NCI-H2196 (cell line): ENCODE measurements at regions not wholly inside any gene's neighbourhood (a gene's known extent, or its start where the extent isn't known, plus 50 kb on each side); places are given as distances from the start of the nearest gene placed in this dataset.
"Not testable (repeated sequence)": the region's sequence is repeated elsewhere in the genome, so short reads cannot be mapped to it uniquely, and the experiment has no call there.

Source experiments
- DNase-seq: peaks from one replicate; lab custom pipeline; 2025; ENCODE audit not compliant: unreplicated experiment; lab: John Stamatoyannopoulos, UW

DNA sequence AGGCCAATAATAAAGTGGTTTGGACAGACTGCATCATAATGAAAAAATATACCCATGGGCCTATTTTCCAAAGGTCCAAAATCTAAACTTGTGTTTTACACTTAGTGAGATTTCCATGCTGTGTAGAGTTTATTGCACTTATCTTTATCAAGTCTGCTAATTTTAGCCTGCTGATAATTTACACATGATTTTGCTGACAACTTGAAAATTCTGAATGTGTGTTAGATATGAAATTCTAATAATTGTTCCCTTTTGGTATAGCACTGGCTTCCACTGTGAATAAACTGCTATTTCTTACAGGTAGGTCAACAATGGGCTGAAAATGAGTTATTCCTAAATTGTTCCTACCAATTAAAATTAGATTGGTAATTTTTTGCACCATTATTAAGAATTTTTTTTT is 589.1 kb upstream of the ANO3 start:
- no peak for DNase-seq

- DNase-seq, result no peak
Observed at GRCh38 chr11:25755381-25755780, 576.5 kb upstream of the ANO3 start.

DNA sequence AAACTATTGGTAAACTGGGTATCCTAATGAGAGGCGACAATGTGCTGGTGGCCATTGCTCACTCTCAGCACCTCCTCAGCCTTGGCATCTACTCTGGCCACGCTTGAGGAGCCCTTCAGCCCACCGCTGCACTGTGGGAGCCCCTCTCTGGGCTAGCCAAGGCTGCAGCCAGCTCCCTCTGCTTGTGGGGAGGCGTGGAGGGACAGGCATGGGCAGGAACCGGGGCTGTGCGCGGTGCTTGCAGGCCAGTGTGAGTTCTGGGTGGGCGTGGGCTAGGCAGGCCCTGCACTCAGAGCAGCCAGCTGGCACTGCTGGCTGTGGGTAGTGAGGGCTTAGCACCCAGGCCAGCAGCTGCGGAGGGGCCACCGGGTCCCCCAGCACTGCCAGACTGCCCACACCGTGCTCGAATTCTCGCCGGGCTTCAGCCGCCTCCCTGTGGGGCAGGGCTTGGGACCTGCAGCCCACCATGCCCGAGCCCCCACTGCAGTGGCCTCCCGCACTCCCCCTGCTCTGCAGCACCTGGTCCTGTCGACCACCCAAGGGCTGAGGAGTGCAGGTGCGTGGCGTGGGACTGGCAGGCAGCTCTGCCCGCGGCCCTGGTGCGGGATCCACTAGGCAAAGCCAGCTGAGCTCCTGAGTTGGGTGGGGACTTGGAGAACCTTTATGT is 575.9 kb upstream of the ANO3 start:
- no peak for DNase-seq

DNA sequence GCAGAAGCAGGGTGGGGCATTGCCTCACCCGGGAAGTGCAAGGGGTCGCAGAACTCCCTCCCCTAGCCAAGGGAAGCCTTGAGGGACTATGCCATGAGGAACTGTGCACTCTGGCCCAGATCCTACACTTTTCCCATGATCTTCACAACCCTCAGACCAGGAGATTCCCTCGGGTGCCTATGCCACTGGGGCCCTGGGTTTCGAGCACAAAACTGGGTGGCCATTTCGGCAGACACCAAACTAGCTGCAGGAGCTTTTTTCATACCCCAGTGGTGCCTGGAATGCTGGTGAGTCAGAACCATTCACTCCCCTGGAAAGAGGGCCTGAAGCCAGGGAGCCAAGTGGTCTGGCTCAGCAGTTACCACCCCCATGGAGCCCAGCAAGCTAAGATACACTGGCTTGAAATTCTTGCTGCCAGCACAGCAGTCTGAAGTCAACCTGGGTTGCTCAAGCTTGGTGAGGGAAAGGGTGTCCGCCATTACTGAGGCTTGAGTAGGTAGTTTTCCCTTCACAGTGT is 573.7 kb upstream of the ANO3 start:
- DNase-seq, result no peak

DNA sequence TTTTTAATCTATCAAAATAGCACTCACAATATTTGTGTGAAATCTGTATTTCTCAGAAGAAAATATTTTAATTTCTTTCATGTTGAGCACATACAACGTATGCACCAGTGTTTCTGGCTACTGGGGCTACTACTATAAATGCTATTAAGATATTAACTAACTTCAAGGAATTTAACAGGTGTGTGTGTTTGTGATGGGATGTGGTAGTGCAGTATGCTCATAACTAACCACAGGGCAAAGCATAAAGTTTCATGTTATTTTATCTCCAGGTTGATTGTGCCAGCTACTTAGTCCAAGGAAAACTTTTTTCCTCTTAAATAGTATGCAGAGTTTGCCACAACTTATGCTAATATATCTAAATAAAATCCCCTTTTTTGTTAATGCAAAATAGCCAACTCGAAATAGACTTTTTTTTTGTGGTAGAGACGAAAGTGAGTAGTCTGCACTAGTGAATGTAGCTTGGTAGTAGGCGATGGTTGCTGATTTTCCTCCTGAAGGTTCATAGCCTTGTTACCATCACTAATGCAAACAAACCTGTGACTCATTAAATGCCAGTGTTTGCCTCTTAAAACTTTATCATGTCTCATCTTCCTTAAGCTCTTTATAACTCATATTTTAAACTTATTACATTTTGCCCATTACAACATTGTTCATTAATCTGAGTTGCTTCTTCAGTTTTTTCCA is 565.5 kb upstream of the ANO3 start:
- DNase-seq, result no peak

DNA sequence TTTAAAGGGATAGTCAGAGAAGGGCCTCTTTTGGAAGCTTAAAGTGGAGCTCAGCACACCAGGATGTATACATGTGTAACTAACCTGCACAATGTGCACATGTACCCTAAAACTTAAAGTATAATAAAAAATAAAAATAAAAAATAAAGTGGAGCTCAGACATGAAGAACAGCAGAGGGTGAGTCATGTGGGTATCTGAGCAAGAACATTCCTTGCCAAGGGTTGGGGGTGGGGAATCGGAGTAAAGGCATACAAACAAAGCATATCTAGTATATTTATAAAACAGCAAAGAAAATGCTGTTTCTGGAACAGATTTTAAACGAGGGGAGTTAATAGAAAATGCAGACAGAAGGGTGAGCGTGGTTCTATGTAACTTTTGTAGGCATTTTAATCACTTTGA is 562.6 kb upstream of the ANO3 start:
- no peak for DNase-seq

DNA sequence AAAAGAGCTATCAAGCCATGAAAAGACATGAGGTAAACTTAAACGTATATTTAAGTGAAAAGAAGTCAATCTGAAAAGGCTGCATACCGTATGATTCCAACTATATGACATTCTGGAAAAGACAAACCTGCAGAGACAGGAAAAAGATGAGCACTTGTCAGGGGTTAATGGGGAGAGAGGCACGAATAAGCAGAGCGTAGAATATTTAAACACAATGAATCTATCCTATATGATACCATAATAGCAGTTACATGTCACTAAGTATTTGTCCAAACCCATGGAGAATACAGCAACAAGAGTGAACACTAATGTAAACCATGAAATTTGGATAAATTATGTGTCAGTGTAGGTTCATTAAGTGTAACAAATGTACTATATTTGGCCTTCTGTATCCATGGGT is 560.3 kb upstream of the ANO3 start:
- DNase-seq, result no peak

DNA sequence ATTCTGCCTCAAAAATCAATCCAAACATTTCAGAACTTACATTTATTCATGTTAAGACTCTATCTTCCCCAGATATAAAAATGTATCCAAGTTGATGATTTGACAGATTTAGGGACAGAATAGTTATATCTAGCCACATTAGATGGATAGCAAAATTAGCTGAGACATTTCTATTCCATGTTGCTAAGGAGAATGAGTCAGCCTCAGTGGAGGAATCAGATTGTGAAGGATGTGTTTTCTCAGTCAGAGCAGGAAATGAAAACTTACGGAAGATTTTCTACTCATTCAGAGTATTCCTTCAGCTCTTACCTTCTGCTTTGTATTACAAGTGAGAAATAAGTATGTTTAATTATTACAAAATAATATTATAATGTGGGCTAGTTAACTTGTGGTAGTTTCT is 556.3 kb upstream of the ANO3 start:
- DNase-seq, result no peak

DNA sequence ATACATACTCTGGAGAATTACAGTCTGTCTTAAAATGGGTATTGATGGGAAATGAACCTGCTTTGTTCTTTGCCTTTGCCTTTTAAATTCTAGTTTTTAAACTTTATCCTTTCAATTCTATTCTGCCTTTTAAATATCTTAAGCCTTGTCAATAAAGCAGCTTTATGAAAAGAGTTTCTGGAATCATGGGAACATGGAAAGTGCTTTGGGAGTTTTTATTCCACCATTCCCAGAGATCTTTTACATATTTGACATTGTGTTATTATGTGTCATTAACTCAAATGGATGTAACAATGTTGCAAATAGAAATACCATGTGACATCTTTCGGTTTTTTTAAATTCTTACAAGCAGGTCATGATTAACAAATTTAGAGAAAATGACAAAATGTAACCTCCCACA is 555.7 kb upstream of the ANO3 start:
- DNase-seq, result no peak

DNA sequence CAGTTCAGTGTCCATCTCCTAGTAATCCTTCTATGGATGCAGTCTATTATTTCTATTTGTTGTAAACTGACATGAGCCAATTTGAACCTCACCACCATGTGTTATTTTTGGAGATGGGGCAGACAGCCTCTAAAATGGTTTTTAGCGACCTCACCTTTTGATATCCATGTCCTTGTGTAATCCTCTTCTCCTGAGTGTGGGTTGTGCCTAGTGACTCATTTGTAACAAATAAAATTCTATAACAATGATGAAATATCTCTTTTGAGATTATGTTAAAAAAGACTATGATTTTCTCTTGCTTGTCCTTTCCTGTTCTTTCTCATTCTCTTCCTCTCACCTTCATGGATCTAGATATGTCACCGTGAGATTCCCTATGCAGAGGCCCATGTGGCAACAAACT is 554.6 kb upstream of the ANO3 start:
- no peak for DNase-seq

GRCh38 chr11:25779033-25779432 is 552.9 kb upstream of the ANO3 start:
- no peak for DNase-seq

- no peak for DNase-seq
Observed at GRCh38 chr11:25787416-25787815, 544.5 kb upstream of the ANO3 start.

- DNase-seq, result no peak
Observed at GRCh38 chr11:25790396-25790795, 541.5 kb upstream of the ANO3 start.

DNA sequence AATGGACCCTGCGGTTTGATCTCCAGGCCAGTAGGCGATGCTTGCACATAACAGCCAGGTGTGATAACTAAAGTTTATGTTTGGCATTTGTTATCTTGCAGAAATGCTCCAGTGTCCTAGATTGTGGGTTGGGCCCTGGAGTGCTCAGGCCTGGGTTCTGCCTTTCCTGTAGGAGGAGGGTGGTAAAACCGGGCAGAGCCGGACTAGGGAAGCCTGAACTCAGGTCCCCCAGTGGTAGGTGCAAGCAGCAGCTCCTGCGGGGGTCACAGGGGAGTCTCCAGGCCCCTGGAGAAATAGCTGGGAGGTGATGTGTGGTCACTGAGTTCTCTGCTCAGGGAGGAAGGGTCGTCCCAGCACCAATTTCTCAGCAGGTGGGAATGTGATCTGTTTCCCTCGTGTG is 538.3 kb upstream of the ANO3 start:
- no peak for DNase-seq

DNA sequence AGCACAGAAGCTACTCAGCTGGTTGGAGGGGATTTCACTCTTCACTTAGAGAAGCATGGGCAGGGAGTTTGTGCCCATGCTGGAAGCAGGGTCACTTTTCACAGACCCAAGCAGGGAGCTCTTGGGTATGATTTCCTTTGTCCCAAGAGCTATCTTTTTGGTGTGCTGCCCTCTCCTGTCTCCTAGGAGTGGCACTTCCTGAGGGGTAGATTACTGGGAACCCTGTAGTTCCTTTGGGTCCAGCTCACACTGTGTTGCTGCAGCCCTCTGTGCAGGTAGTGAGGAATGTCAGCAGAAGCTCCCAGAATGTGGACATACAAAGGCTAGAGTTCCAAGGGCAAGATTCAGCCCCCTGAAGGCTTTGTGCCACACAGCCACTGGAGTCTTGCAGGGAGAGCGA is 537.1 kb upstream of the ANO3 start:
- DNase-seq, result no peak

DNA sequence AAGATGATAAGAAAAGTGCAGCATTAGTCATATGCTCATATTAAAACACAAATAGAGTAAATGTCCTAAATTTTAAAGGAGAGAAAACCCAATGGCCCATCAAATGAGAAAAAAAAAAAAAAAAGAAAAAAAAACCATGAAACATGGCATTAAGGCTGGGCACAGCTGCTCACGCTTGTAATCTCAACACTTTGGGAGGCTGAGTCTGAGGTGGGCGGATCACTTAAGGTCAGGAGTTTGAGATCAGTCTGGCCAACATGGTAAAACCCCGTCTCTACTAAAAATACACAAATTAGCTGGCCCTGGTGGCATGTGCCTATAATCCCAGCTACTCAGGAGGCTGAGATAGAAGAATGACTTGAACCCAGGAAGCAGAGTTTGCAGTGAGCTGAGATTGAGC is 515.5 kb upstream of the ANO3 start:
- DNase-seq, result no peak

- DNase-seq, result no peak
Observed at GRCh38 chr11:25824688-25825087, 507.2 kb upstream of the ANO3 start.

DNA sequence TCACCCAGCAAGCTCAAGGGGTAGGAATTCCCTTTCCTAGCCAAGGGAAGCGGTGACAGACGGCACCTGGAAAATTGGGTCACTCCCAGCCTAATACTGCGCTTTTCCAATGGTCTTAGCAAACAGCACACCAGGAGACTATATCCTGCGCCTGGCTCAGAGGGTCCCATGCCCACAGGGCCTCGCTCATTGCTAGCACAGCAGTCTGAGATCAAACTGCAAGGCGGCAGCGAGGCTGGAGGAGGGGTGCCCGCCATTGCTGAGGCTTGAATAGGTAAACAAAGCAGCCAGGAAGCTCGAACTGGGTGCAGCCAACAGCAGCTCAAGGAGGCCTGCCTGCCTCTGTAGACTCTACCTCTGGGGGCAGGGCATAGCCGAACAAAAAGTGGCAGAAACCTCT is 500.4 kb upstream of the ANO3 start:
- not testable (repeated sequence) for DNase-seq

- no peak for DNase-seq
Observed at GRCh38 chr11:25838918-25839625, 492.9 kb upstream of the ANO3 start.

DNA sequence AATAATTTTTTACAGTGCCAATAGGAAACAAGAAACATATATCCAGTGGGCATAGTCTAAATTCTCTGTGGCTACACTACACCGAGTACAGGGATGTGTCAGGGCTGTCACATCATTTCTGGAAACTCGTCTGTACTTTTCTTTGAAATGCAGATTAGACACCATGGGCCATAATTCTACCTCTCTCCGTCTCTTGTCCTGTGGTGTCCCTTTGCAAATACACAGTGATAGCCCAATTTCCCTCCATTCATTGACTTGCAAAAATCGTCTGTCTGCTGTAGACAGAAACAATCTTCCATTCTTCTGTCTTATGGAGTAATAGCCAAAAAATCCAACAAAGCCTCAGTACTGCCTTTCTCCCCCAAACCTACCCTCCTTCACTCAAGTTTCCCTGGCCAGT is 487.1 kb upstream of the ANO3 start:
- no peak for DNase-seq

GRCh38 chr11:25855916-25856315 is 476.0 kb upstream of the ANO3 start:
- DNase-seq, result no peak

GRCh38 chr11:25859776-25860175 is 472.2 kb upstream of the ANO3 start:
- DNase-seq, result no peak
